ENCODE measurements at regions not wholly inside any gene's neighbourhood (a gene's known extent, or its start where the extent isn't known, plus 50 kb on each side); places are given as distances from the start of the nearest gene placed in this dataset.
"Not testable (repeated sequence)": the region's sequence is repeated elsewhere in the genome, so short reads cannot be mapped to it uniquely, and the experiment has no call there.

GRCh38 chr2:192414794-192415193 lies 220.1 kb upstream of the TMEFF2 start:
- H3K4me1 ChIP-seq (ENCODE audit: insufficient read depth, low read length, poor library complexity, severe bottlenecking): no peaks in the 10 kb centered on the region
- ChIA-PET CTCF (no interaction called here), POLR2A (ENCODE audit: low non-redundant PET) (no interaction called here)
- intact Hi-C loops (cut with micrococcal nuclease; ENCODE audit: unreplicated experiment): no loop called here
- no peak overlapping the region for H3K27ac ChIP-seq (ENCODE audit: low read depth, low read length, poor library complexity, severe bottlenecking)
- peaks cover 3% of the 10 kb centered on the region for H3K9me3 ChIP-seq (ENCODE audit: low read depth, low read length, poor library complexity, severe bottlenecking)
- H3K36me3 ChIP-seq (ENCODE audit: insufficient read depth, low read length, poor library complexity, severe bottlenecking): no peaks in the 10 kb centered on the region
- H3K27me3 ChIP-seq (replicated peaks; ENCODE audit: insufficient read depth, low read depth, low read length, poor library complexity): no peaks in the 10 kb centered on the region
- TF ChIP-seq EZH2 (IDR thresholded peaks at IDR 0.05; ENCODE audit: borderline replicate concordance, low read depth, low read length, poor library complexity, severe bottlenecking): no peak
- TF ChIP-seq CTCF (conservative IDR thresholded peaks at IDR 0.05; ENCODE audit: low read depth, low read length): no peak
- DNase-seq (ENCODE audit: low spot score): no peak
- no peak overlapping the region for H3K4me3 ChIP-seq (ENCODE audit: low read depth, low read length, poor library complexity, severe bottlenecking)
- no TSS peak for BruUV-seq (replicated peaks)

- Histone ChIP-seq H3K9me3 (ENCODE audit: low read depth, low read length, poor library complexity, severe bottlenecking) (peaks cover 3% of the 10 kb centered on the region), H3K27ac (ENCODE audit: low read depth, low read length, poor library complexity, severe bottlenecking) (no peak overlapping the region), H3K36me3 (ENCODE audit: insufficient read depth, low read length, poor library complexity, severe bottlenecking) (no peaks in the 10 kb centered on the region), H3K4me1 (ENCODE audit: insufficient read depth, low read length, poor library complexity, severe bottlenecking) (no peaks in the 10 kb centered on the region), H3K27me3 (replicated peaks; ENCODE audit: insufficient read depth, low read depth, low read length, poor library complexity) (no peaks in the 10 kb centered on the region), H3K4me3 (ENCODE audit: low read depth, low read length, poor library complexity, severe bottlenecking) (no peak overlapping the region)
- TF ChIP-seq CTCF (conservative IDR thresholded peaks at IDR 0.05; ENCODE audit: low read depth, low read length) (no peak), EZH2 (IDR thresholded peaks at IDR 0.05; ENCODE audit: borderline replicate concordance, low read depth, low read length, poor library complexity, severe bottlenecking) (no peak)
- no peak for DNase-seq (ENCODE audit: low spot score)
- intact Hi-C loops (cut with micrococcal nuclease; ENCODE audit: unreplicated experiment): no loop called here
- BruUV-seq (replicated peaks): no TSS peak
- CTCF ChIA-PET: no interaction called here
- POLR2A ChIA-PET (ENCODE audit: low non-redundant PET): no interaction called here
Observed at GRCh38 chr2:192413812-192414681, 219.3 kb upstream of the TMEFF2 start.

- BruUV-seq (replicated peaks); DNase-seq (ENCODE audit: low spot score); H3K36me3 ChIP-seq (ENCODE audit: insufficient read depth, low read length, poor library complexity, severe bottlenecking); H3K27ac ChIP-seq (ENCODE audit: low read depth, low read length, poor library complexity, severe bottlenecking); H3K4me3 ChIP-seq (ENCODE audit: low read depth, low read length, poor library complexity, severe bottlenecking); H3K4me1 ChIP-seq (ENCODE audit: insufficient read depth, low read length, poor library complexity, severe bottlenecking); H3K9me3 ChIP-seq (ENCODE audit: low read depth, low read length, poor library complexity, severe bottlenecking); CTCF ChIA-PET; H3K27me3 ChIP-seq (replicated peaks; ENCODE audit: insufficient read depth, low read depth, low read length, poor library complexity); intact Hi-C loops (cut with micrococcal nuclease; ENCODE audit: unreplicated experiment): not testable (repeated sequence)
- POLR2A ChIA-PET (ENCODE audit: low non-redundant PET): interaction anchor here (0.5 to 0.6 kb wide), 2 partner anchors 131 to 383 kb away, joined by 3 to 5 read pairs; no protein-coding TSS in a partner anchor
Observed at GRCh38 chr2:192412866-192413265, 218.1 kb upstream of the TMEFF2 start.

- Histone ChIP-seq H3K27ac (ENCODE audit: low read depth, low read length, poor library complexity, severe bottlenecking) (no peak overlapping the region), H3K9me3 (ENCODE audit: low read depth, low read length, poor library complexity, severe bottlenecking) (no peaks in the 10 kb centered on the region), H3K4me1 (ENCODE audit: insufficient read depth, low read length, poor library complexity, severe bottlenecking) (no peaks in the 10 kb centered on the region), H3K36me3 (ENCODE audit: insufficient read depth, low read length, poor library complexity, severe bottlenecking) (no peaks in the 10 kb centered on the region), H3K4me3 (ENCODE audit: low read depth, low read length, poor library complexity, severe bottlenecking) (no peak overlapping the region), H3K27me3 (replicated peaks; ENCODE audit: insufficient read depth, low read depth, low read length, poor library complexity) (no peaks in the 10 kb centered on the region)
- no TSS peak for BruUV-seq (replicated peaks)
- CTCF ChIA-PET: no interaction called here
- intact Hi-C loops (cut with micrococcal nuclease; ENCODE audit: unreplicated experiment): no loop called here
- POLR2A ChIA-PET (ENCODE audit: low non-redundant PET): interaction anchor here (0.5 to 0.6 kb wide), 2 partner anchors 130 to 383 kb away, joined by 3 to 5 read pairs; no protein-coding TSS in a partner anchor
- no peak for DNase-seq (ENCODE audit: low spot score)
- TF ChIP-seq CTCF (conservative IDR thresholded peaks at IDR 0.05; ENCODE audit: low read depth, low read length) (no peak), EZH2 (IDR thresholded peaks at IDR 0.05; ENCODE audit: borderline replicate concordance, low read depth, low read length, poor library complexity, severe bottlenecking) (no peak)
Observed at GRCh38 chr2:192412394-192412793, 217.7 kb upstream of the TMEFF2 start.
